Muscle of leg (tissue), 3 donors: ENCODE measurements at regions not wholly inside any gene's neighbourhood (a gene's known extent, or its start where the extent isn't known, plus 50 kb on each side); places are given as distances from the start of the nearest gene placed in this dataset.
A peak's percentile ranks its signal among the peaks of the same experiment; 100 is the strongest.

Source experiments
- DNase-seq: peaks from one replicate; pipeline ENCODE4 v3.0.0; 2013
- H3K27ac ChIP-seq: one replicate; pipeline ENCODE4 v1.5.1; 2013; ENCODE audit warnings: mild to moderate bottlenecking, low read length, control low read depth
- H3K27me3 ChIP-seq: one replicate; pipeline ENCODE4 v1.6.1; 2013; ENCODE audit warnings: low read length; ENCODE audit not compliant: control insufficient read depth, insufficient read depth
- H3K36me3 ChIP-seq: one replicate; pipeline ENCODE4 v1.6.1; 2013; ENCODE audit warnings: low read length; ENCODE audit not compliant: control insufficient read depth, insufficient read depth
- H3K4me1 ChIP-seq: one replicate; pipeline ENCODE4 v1.6.1; 2013; ENCODE audit warnings: low read length; ENCODE audit not compliant: control insufficient read depth, insufficient read depth
- H3K4me3 ChIP-seq: one replicate; pipeline ENCODE4 v1.5.1; 2013; ENCODE audit warnings: low read length, control low read depth
- H3K9me3 ChIP-seq: replicated peaks from 2 replicates; pipeline ENCODE4 v1.6.1; 2013; ENCODE audit warnings: low read depth, low read length; ENCODE audit not compliant: control insufficient read depth
- whole genome bisulfite sequencing: methylation state at CpG from one replicate; pipeline ENCODE4 v1.1.5; 2013; ENCODE audit warnings: missing lambda C conversion rate; ENCODE audit not compliant: insufficient coverage; 5-methylcytosine and 5-hydroxymethylcytosine counted together

DNA sequence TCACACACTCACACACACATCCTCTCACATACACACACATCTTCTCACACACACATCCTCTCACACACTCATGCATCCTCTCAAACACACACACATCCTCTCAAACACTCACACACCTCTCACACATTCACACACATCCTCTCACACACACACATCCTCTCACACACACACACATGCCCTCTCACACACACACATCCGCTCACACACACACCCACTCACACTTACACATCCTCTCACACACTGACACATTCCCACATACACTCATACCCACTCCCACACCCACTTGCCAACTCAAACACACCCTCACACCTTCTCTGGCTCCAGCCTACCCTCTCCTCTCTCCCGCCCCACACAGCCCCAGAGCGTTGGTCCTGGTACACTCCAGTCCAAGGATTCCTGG lies 127.9 kb upstream of the SLC30A5 start:
- Histone ChIP-seq H3K4me3 (no peak overlapping the region), H3K9me3 (no peaks in the 10 kb centered on the region), H3K36me3 (no peaks in the 10 kb centered on the region), H3K27me3 (no peaks in the 10 kb centered on the region), H3K27ac (no peak overlapping the region), H3K4me1 (peaks cover 6% of the 10 kb centered on the region)
- DNase-seq: no peak
- 65% methylated on average over 3 of the region's 3 CpGs for WGBS

- peaks cover 6% of the 10 kb centered on the region for H3K4me1 ChIP-seq
- H3K27ac ChIP-seq: no peak overlapping the region
- no CpG with 5 or more reads among the region's 5 CpGs for whole genome bisulfite sequencing
- no peaks in the 10 kb centered on the region for H3K36me3 ChIP-seq
- peak; percentile 66 for DNase-seq
- no peaks in the 10 kb centered on the region for H3K9me3 ChIP-seq
- no peak overlapping the region for H3K4me3 ChIP-seq
- H3K27me3 ChIP-seq: no peaks in the 10 kb centered on the region
Measured at GRCh38 chr5:68966596-68966995, 127.2 kb upstream of the SLC30A5 start.

- H3K9me3 ChIP-seq: peaks cover 2% of the 10 kb centered on the region
- no peaks in the 10 kb centered on the region for H3K36me3 ChIP-seq
- no peaks in the 10 kb centered on the region for H3K27me3 ChIP-seq
- H3K4me3 ChIP-seq: no peak overlapping the region
- peaks cover 3% of the 10 kb centered on the region for H3K4me1 ChIP-seq
- H3K27ac ChIP-seq: no peak overlapping the region
- DNase-seq: no peak
Measured at GRCh38 chr5:68968429-68968828, 125.4 kb upstream of the SLC30A5 start.

- no peak overlapping the region for H3K27ac ChIP-seq
- no peak overlapping the region for H3K4me3 ChIP-seq
- 96% methylated on average over 4 of the region's 5 CpGs for WGBS
- H3K36me3 ChIP-seq: no peaks in the 10 kb centered on the region
- no peak for DNase-seq
- H3K9me3 ChIP-seq: peaks cover 4% of the 10 kb centered on the region
- no peaks in the 10 kb centered on the region for H3K27me3 ChIP-seq
- peaks cover 3% of the 10 kb centered on the region for H3K4me1 ChIP-seq
Measured at GRCh38 chr5:68970617-68971016, 123.2 kb upstream of the SLC30A5 start.

DNA sequence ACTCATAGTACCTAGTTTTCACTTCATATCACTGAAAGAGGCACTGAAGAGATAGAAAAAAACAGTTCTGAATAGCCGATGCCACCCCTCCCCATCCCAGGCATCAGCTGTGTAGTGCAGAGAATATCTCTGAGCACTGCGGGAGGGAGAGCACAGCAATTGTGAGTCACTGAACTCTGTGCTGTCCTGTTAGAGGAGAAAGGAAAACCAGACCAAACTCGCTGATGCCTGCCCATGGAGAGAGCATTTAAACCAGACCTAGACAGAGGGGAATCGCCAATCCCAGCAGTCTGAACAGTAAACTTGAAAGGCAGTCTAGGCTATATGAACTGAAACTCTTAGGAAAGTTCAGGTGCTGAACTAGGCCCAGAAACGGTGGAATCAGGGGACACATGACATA lies 120.1 kb upstream of the SLC30A5 start:
- no peaks in the 10 kb centered on the region for H3K4me1 ChIP-seq
- H3K4me3 ChIP-seq: no peak overlapping the region
- H3K27ac ChIP-seq: no peak overlapping the region
- DNase-seq: no peak
- H3K9me3 ChIP-seq: peaks cover 8% of the 10 kb centered on the region
- WGBS: 97% methylated on average over 3 of the region's 5 CpGs
- H3K36me3 ChIP-seq: no peaks in the 10 kb centered on the region
- H3K27me3 ChIP-seq: no peaks in the 10 kb centered on the region

DNA sequence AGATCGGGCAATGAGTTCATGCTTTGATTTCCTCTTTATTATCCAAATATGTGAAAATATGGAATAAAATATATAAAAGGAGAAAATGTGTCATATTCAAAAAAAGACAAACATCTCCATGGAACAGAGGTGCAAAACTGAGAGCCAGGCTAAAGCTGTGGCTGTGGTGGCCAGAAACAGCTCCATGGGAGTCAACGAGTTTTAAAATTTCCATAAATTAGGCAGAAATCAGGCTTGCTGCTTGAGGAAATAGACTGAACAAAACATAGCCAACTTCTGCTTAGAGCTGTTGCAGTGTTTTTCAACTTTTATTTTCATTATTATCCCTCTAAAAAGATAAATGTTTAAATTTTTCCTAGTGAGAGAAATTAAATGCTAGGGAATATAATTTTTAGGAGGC lies 110.8 kb upstream of the SLC30A5 start:
- Histone ChIP-seq H3K9me3 (peaks cover 3% of the 10 kb centered on the region), H3K36me3 (no peaks in the 10 kb centered on the region), H3K4me3 (no peak overlapping the region), H3K27ac (no peak overlapping the region), H3K4me1 (no peaks in the 10 kb centered on the region), H3K27me3 (no peaks in the 10 kb centered on the region)
- no CpG with 5 or more reads among the region's 2 CpGs for WGBS
- no peak for DNase-seq

GRCh38 chr5:68983959-68984358 lies 109.9 kb upstream of the SLC30A5 start:
- Histone ChIP-seq H3K27me3 (no peaks in the 10 kb centered on the region), H3K4me1 (no peaks in the 10 kb centered on the region), H3K9me3 (peaks cover 3% of the 10 kb centered on the region), H3K4me3 (no peak overlapping the region), H3K36me3 (no peaks in the 10 kb centered on the region), H3K27ac (no peak overlapping the region)
- no peak for DNase-seq
- no CpG with 5 or more reads among the region's 3 CpGs for WGBS

DNA sequence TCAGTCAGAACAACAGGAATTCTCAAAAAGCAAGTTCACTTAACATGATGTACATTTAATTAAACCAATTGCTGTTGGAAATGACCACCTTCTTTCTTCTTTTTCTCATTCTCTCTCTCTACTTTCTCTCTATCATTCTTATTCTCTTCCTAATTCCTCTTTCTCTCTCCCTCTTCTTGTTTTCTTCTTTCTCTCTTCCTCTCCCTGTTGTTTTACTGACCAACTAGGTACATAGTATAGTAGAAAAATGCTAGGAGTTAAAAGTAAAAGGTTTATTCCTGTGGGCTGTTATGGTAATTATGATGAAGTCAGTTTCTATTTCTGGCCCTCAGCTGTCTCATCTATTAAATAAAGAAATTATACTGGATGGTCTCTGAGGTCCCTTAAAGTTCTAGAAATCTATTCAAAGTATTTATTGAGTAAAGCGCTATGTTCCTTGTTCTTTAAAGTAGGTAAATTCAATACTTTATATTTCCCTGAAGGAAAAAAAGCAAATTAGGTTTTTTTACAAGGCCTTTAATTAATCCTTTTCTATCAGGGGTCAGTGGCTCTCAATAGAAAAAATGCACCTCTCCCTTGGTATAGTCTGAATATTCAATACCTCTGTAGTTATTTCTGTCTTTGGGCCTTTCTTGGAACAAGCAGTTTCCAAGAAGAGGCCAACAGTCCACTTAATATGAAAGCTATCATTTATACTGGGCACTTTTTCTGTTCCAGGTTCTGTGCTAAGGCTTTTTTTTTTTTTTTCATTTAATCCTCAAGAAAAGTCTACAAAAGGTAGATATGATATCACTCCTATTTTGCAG lies 102.3 kb upstream of the SLC30A5 start:
- Histone ChIP-seq H3K36me3 (no peaks in the 10 kb centered on the region), H3K27ac (no peak overlapping the region), H3K27me3 (no peaks in the 10 kb centered on the region), H3K9me3 (no peaks in the 10 kb centered on the region), H3K4me3 (no peak overlapping the region), H3K4me1 (no peaks in the 10 kb centered on the region)
- peak; percentile 24 for DNase-seq
- WGBS: no CpG with 5 or more reads among the region's 1 CpG

DNA sequence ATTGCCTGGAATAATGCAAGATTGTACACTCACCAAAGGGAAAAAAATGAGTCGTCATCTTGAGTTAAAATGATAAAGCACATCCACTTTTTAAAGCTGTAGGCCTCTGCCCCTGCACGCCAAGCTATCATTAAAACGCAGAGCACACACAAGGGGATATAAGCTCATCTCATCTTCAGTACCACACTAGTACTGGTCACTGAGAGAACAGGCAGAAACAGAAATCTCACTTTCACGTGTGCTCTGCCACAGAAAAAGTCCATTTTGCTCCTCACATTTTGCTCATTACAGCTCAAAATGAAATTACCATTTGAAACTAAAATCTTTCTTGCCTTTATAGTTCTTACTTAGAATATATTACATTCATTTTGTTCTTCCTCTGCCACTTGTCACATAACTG lies 99.2 kb upstream of the SLC30A5 start:
- 67% methylated on average over 3 of the region's 4 CpGs for WGBS
- no peak for DNase-seq
- no peaks in the 10 kb centered on the region for H3K36me3 ChIP-seq
- H3K9me3 ChIP-seq: no peaks in the 10 kb centered on the region
- H3K27ac ChIP-seq: no peak overlapping the region
- H3K4me3 ChIP-seq: no peak overlapping the region
- H3K27me3 ChIP-seq: no peaks in the 10 kb centered on the region
- no peaks in the 10 kb centered on the region for H3K4me1 ChIP-seq

DNA sequence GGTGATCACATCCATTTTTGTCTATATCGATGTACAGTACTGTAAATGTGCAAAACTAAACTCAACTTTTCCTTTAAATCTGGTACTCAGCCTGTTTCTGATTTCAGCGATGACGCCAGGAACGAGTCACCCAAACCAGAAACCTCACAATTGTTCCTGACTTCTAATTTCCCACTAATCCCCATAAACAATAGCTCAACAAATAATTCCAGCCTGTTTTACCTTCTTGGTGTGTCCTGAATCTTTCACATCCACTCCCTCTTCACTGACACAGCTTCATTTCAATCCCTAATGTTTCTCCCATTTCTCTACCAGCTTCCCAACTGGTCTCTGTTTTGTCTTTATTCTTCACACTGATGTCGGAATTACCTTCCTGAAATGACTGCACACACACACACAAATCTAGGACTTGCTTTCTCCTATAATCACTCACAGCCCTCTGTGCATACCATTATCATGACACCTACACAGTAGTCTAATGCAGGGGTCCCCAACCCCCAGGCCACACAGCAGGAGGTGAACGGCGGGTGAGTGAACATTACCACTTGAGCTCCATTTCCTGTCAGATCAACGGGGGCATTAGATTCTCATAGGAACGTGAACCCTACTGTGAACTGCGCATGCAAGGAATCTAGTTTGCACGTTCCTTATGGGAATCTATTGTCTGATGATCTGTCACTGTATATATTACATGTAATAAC lies 97.8 kb upstream of the SLC30A5 start:
- Histone ChIP-seq H3K9me3 (no peaks in the 10 kb centered on the region), H3K4me3 (no peak overlapping the region), H3K36me3 (no peaks in the 10 kb centered on the region), H3K27ac (no peak overlapping the region), H3K27me3 (no peaks in the 10 kb centered on the region), H3K4me1 (no peaks in the 10 kb centered on the region)
- 73% methylated on average over 6 of the region's 11 CpGs for WGBS
- no peak for DNase-seq
